Retinal pigment epithelial cell (primary cell): ENCODE measurements at regions not wholly inside any gene's neighbourhood (a gene's known extent, or its start where the extent isn't known, plus 50 kb on each side); places are given as distances from the start of the nearest gene placed in this dataset.

ENCODE experiments used
- DNase-seq: peaks from one replicate; pipeline ENCODE4 v3.0.0-alpha.2; 2010; ENCODE audit warnings: low read depth
- H3K4me3 ChIP-seq: 2 replicates; pipeline ENCODE4 v1.5.1; 2011; ENCODE audit warnings: mild to moderate bottlenecking, low read length, control low read depth, moderate library complexity
- CTCF ChIP-seq: conservative IDR thresholded peaks from 2 replicates; pipeline ENCODE4 v1.5.1; 2011; ENCODE audit warnings: low read depth, low read length, control low read depth, inconsistent platforms

DNA sequence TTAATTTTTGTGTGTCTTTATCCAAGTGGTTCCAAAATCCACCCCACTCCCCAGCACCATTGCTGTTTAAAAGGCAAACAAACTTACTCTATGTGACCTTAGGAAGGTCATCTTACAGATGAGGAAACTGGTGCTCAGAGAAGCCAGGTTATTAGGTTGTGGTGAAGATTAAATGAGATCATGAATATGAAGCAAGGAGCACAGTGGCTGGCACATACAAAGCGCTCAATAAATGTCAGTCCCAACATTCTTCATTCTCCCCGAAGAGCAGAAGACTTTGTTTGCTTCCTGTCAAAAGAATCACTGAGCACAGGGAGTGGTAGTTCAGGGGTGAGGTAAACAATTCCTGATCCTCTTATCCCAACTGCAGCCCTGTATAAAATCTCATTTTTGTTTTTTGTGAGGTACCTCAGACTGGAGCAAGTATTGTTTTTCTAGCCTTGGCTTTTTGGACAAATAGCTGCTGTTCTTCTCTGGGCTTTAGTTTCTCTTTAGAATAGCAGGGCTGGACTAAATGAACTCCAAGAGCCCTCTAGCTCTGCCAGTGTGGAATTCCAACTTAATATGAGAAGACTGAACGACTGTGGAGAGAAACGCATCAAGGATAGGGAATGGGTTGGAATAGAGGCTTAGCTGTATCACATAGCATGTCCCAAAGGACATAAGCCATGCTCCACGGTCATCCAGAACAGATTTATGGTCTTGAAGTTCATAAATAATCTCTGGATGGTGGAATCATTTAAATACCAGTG is 455.3 kb upstream of the USP24 start:
- no peak overlapping the region for H3K4me3 ChIP-seq
- no peak for TF ChIP-seq CTCF
- no peak for DNase-seq

GRCh38 chr1:55669293-55669692 is 454.1 kb upstream of the USP24 start:
- TF ChIP-seq CTCF: no peak
- DNase-seq: no peak
- H3K4me3 ChIP-seq: no peak overlapping the region

DNA sequence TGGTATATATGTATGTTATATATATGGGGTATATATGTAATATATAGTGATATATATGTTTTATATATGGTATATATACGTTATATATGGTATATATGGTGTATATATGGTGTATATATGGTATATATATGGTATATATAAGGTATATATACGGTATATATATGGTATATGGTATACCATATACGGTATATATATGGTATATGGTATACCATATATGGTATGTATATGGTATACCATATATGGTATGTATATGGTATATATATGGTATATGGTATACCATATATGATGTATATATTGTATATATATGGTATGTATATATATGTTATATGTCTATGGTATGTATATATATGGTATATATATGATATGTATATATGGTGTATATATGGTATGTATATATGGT is 447.7 kb upstream of the USP24 start:
- DNase-seq: no peak
- H3K4me3 ChIP-seq: no peak overlapping the region
- TF ChIP-seq CTCF: no peak

GRCh38 chr1:55658917-55659316 is 443.8 kb upstream of the USP24 start:
- no peak for TF ChIP-seq CTCF
- H3K4me3 ChIP-seq: no peak overlapping the region
- DNase-seq: no peak

DNA sequence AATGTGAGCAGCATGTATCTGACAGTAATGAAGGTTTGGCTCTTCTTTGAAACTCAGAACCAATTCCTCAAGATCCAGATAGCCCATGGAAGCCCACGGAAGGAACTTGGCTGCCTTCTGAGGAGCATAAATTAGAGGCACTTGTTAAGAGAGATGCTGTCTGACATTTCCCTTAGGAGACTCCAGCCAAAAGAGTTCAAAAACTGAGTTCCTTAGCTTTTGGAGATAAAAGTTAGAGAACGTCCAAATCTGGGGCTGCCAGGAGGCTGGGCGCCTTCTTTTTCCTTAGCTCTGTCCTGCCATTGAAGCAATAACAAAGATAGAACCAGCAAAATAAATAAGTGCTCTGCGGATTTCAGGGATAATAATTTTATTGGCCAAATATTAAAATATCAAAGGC is 439.6 kb upstream of the USP24 start:
- DNase-seq: no peak
- no peak overlapping the region for H3K4me3 ChIP-seq
- TF ChIP-seq CTCF: no peak

DNA sequence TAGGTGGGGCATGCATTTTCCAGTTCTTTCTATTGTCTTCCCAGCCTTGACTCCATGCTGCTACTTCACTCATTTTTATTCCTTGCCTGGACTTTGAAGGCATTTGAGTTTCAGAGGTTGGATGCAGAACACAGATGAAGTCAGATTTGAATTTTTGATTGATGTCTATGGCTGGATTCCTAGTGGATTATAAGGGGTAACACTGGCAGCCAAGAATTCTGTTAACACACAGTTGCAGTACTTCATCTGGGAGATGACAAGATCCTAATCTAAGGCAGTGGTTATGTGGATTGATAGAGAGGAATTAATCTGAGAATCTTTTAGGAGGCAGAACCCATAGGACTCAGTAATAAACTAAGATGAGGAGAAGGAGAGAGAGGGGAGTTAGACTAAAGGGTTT is 439.0 kb upstream of the USP24 start:
- no peak for TF ChIP-seq CTCF
- no peak overlapping the region for H3K4me3 ChIP-seq

GRCh38 chr1:55650444-55650843 is 435.3 kb upstream of the USP24 start:
- TF ChIP-seq CTCF: no peak
- H3K4me3 ChIP-seq: no peak overlapping the region
- no peak for DNase-seq

More for the DNA sequence above, 439.0 kb upstream of the USP24 start:
- DNase-seq: no peak
